ENCODE measurements at regions not wholly inside any gene's neighbourhood (a gene's known extent, or its start where the extent isn't known, plus 50 kb on each side); places are given as distances from the start of the nearest gene placed in this dataset.

- dilution Hi-C loops (cut with MboI; ENCODE audit: extremely low pct_ligation_motif_present, low sequenced_read_pairs) (no loop called here), intact Hi-C loops (cut with micrococcal nuclease) (no loop called here)
- Histone ChIP-seq H4K20me1 (replicated peaks; ENCODE audit: control insufficient read depth, extremely low read depth, insufficient read depth, low read length) (no peaks in the 10 kb centered on the region), H3K4me2 (ENCODE audit: insufficient read depth, low read length) (no peak overlapping the region), H3K27me3 (ENCODE audit: control insufficient read depth in 2 of 2, insufficient read depth in 2 of 2, low read length in 2 of 2) (no peaks in the 10 kb centered on the region), H3K9me1 (replicated peaks; ENCODE audit: control insufficient read depth, extremely low read depth, insufficient read depth, low read length) (no peaks in the 10 kb centered on the region), H2AFZ (ENCODE audit: low read depth, low read length) (no peak overlapping the region), H3K36me3 (ENCODE audit: control insufficient read depth in 2 of 2, extremely low read depth in 1 of 2, insufficient read depth in 2 of 2, low read length in 2 of 2) (no peaks in the 10 kb centered on the region), H3K4me1 (ENCODE audit: control insufficient read depth, extremely low read depth, insufficient read depth, low read length) (no peaks in the 10 kb centered on the region), H3K4me3 (replicated peaks in 1 of 3; ENCODE audit: insufficient read depth in 1 of 3, low read depth in 1 of 3, low read length in 3 of 3) (no peak overlapping the region), H3K79me2 (ENCODE audit: control insufficient read depth, insufficient read depth, low read length) (no peaks in the 10 kb centered on the region), H3K27ac (ENCODE audit: insufficient read depth, low read depth, low read length) (no peak overlapping the region), H3K9ac (replicated peaks; ENCODE audit: extremely low read depth, insufficient read depth, low read length) (no peak overlapping the region), H3K9me3 (replicated peaks; ENCODE audit: control insufficient read depth, insufficient read depth, low read length) (no peaks in the 10 kb centered on the region)
- no TSS peak for BruUV-seq (replicated peaks)
- CTCF ChIA-PET, result no interaction called here
- no peak for FAIRE-seq
- POLR2A ChIA-PET, result no interaction called here
- DNase-seq (ENCODE audit: low read depth, low spot score), result no peak
- TF ChIP-seq CTCF (IDR thresholded peaks at IDR 0.05; ENCODE audit: extremely low read depth in 1 of 2, insufficient read depth in 1 of 2, low read depth in 1 of 2, low read length in 2 of 2) (no peak), MYC (IDR thresholded peaks at IDR 0.05; ENCODE audit: low read depth, low read length) (no peak), EZH2 (IDR thresholded peaks at IDR 0.05; ENCODE audit: borderline replicate concordance, low read depth, low read length, severe bottlenecking) (no peak), FOS (IDR thresholded peaks at IDR 0.05; ENCODE audit: borderline replicate concordance, insufficient read depth, low read length) (no peak)
Observed at GRCh38 chr4:29726938-29727337, 993.2 kb upstream of the PCDH7 start.

DNA sequence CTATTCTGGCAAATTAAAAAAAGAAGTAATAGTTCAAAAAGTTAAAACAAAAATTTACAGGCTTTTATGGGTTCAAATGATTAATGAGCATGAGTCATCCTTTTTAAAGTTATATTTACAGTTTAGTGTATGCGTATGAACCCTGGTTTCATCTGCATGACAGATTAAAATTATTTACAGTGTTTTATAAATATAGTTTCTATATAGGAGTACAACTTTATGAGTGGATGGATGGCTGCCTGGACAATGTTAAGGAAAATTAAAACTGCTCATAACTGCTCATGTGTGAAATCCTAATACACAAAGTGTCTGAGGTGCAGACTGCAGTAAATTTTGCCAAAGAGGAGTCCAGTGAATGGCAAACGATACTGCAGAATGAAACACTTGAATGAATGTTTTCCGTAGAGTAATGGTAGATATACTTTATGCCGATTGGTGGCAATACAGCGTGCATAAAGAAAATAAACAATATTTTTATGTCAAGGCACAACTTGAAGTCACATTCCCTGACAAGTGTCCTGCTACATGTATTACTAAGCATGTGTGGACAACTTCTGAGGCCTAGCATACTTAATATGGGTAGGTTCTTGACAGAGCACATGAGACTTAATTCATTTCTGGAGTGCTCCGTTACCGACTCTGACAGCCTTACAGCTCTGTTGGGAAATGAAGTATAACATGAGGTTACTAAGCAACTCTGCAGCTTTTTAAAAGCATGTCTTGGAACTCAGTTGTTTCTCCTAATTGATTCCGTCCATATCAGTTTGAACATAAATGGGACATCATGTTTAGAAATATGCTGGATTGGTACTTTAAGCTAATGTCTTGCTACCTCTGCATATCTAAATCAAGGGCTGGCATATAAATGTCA lies 985.6 kb upstream of the PCDH7 start:
- intact Hi-C loops (cut with micrococcal nuclease) (no loop called here), dilution Hi-C loops (cut with MboI; ENCODE audit: extremely low pct_ligation_motif_present, low sequenced_read_pairs) (no loop called here)
- BruUV-seq (replicated peaks), result no TSS peak
- TF ChIP-seq FOS (IDR thresholded peaks at IDR 0.05; ENCODE audit: borderline replicate concordance, insufficient read depth, low read length) (no peak), POLR2AphosphoS5 (IDR thresholded peaks at IDR 0.05; ENCODE audit: insufficient read depth, low read depth, low read length) (no peak), JUN (IDR thresholded peaks at IDR 0.05; ENCODE audit: borderline replicate concordance, insufficient read depth, insufficient read length, low read depth) (no peak), POLR2A (IDR thresholded peaks at IDR 0.05; ENCODE audit: low read depth, low read length) (no peak), EZH2 (IDR thresholded peaks at IDR 0.05; ENCODE audit: borderline replicate concordance, low read depth, low read length, severe bottlenecking) (no peak), MYC (IDR thresholded peaks at IDR 0.05; ENCODE audit: low read depth, low read length) (no peak), GATA2 (IDR thresholded peaks at IDR 0.05; ENCODE audit: insufficient read depth, insufficient read length, low read depth, low read length) (no peak), CTCF (IDR thresholded peaks at IDR 0.05; ENCODE audit: extremely low read depth in 1 of 2, insufficient read depth in 1 of 2, low read depth in 1 of 2, low read length in 2 of 2) (no peak)
- TF ChIP-seq, protein P1, sequence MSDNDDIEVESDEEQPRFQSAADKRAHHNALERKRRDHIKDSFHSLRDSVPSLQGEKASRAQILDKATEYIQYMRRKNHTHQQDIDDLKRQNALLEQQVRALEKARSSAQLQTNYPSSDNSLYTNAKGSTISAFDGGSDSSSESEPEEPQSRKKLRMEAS (IDR thresholded peaks at IDR 0.05; ENCODE audit: insufficient read depth, insufficient read length), result no peak
- FAIRE-seq, result no peak
- H3K9ac ChIP-seq (replicated peaks; ENCODE audit: extremely low read depth, insufficient read depth, low read length), result no peak overlapping the region
- H2AFZ ChIP-seq (ENCODE audit: low read depth, low read length), result no peak overlapping the region
- no peak overlapping the region for H3K27ac ChIP-seq (ENCODE audit: insufficient read depth, low read depth, low read length)
- POLR2A ChIA-PET, result no interaction called here
- no peaks in the 10 kb centered on the region for H3K4me1 ChIP-seq (ENCODE audit: control insufficient read depth, extremely low read depth, insufficient read depth, low read length)
- no peak overlapping the region for H3K4me2 ChIP-seq (ENCODE audit: insufficient read depth, low read length)
- H3K36me3 ChIP-seq (ENCODE audit: control insufficient read depth in 2 of 2, extremely low read depth in 1 of 2, insufficient read depth in 2 of 2, low read length in 2 of 2), result no peaks in the 10 kb centered on the region
- no peaks in the 10 kb centered on the region for H4K20me1 ChIP-seq (replicated peaks; ENCODE audit: control insufficient read depth, extremely low read depth, insufficient read depth, low read length)
- no peaks in the 10 kb centered on the region for H3K9me1 ChIP-seq (replicated peaks; ENCODE audit: control insufficient read depth, extremely low read depth, insufficient read depth, low read length)
- no peaks in the 10 kb centered on the region for H3K27me3 ChIP-seq (ENCODE audit: control insufficient read depth in 2 of 2, insufficient read depth in 2 of 2, low read length in 2 of 2)
- no peaks in the 10 kb centered on the region for H3K9me3 ChIP-seq (replicated peaks; ENCODE audit: control insufficient read depth, insufficient read depth, low read length)
- H3K79me2 ChIP-seq (ENCODE audit: control insufficient read depth, insufficient read depth, low read length), result no peaks in the 10 kb centered on the region
- H3K4me3 ChIP-seq (replicated peaks in 1 of 3; ENCODE audit: insufficient read depth in 1 of 3, low read depth in 1 of 3, low read length in 3 of 3), result no peak overlapping the region
- CTCF ChIA-PET, result no interaction called here
- no peak for DNase-seq (ENCODE audit: low read depth, low spot score)

Data from endothelial cell of umbilical vein (primary cell).